ENCODE measurements at regions not wholly inside any gene's neighbourhood (a gene's known extent, or its start where the extent isn't known, plus 50 kb on each side); places are given as distances from the start of the nearest gene placed in this dataset.

- H3K79me2 ChIP-seq (ENCODE audit: insufficient read depth, low read length) = no peaks in the 10 kb centered on the region
- H3K36me3 ChIP-seq (ENCODE audit: insufficient read depth, low read length) = no peaks in the 10 kb centered on the region
- no peak overlapping the region for H3K27ac ChIP-seq (ENCODE audit: low read length)
- no peak overlapping the region for H2AFZ ChIP-seq (ENCODE audit: low read depth, low read length)
- H4K20me1 ChIP-seq (ENCODE audit: insufficient read depth, low read length) = no peaks in the 10 kb centered on the region
- no peaks in the 10 kb centered on the region for H3K9me3 ChIP-seq (ENCODE audit: insufficient read depth, low read length, severe bottlenecking)
- H3K4me3 ChIP-seq (ENCODE audit: low read depth in 1 of 2, low read length in 2 of 2) = no peak overlapping the region
- no peak overlapping the region for H3K9ac ChIP-seq (ENCODE audit: low read depth, low read length)
- H3K4me1 ChIP-seq (ENCODE audit: insufficient read depth, low read length) = no peaks in the 10 kb centered on the region
- TF ChIP-seq EZH2 (IDR thresholded peaks at IDR 0.05; ENCODE audit: borderline replicate concordance, low read depth, low read length, severe bottlenecking) (no peak), CTCF (IDR thresholded peaks at IDR 0.05; ENCODE audit: borderline replicate concordance, extremely low read depth, low read length, poor library complexity, severe bottlenecking) (no peak)
- no peak overlapping the region for H3K4me2 ChIP-seq (ENCODE audit: insufficient read depth, low read length)
- H3K27me3 ChIP-seq (ENCODE audit: insufficient read depth, low read length, poor library complexity) = no peaks in the 10 kb centered on the region
- DNase-seq (no peak), ATAC-seq (ENCODE audit: insufficient read depth, low read depth) (no peak)
Observed at GRCh38 chr11:95361180-95361579, 130.2 kb upstream of the SESN3 start.

GRCh38 chr11:95360377-95361075 lies 129.5 kb upstream of the SESN3 start:
- Histone ChIP-seq H3K9ac (ENCODE audit: low read depth, low read length) (no peak overlapping the region), H3K36me3 (ENCODE audit: insufficient read depth, low read length) (no peaks in the 10 kb centered on the region)
- no peak for ATAC-seq (ENCODE audit: insufficient read depth, low read depth)

GRCh38 chr11:95359756-95360155 lies 128.8 kb upstream of the SESN3 start:
- no peaks in the 10 kb centered on the region for H3K27me3 ChIP-seq (ENCODE audit: insufficient read depth, low read length, poor library complexity)
- H4K20me1 ChIP-seq (ENCODE audit: insufficient read depth, low read length) = no peaks in the 10 kb centered on the region
- DNase-seq (no peak), ATAC-seq (ENCODE audit: insufficient read depth, low read depth) (no peak)
- no peaks in the 10 kb centered on the region for H3K4me1 ChIP-seq (ENCODE audit: insufficient read depth, low read length)
- no peak overlapping the region for H3K4me2 ChIP-seq (ENCODE audit: insufficient read depth, low read length)
- no peaks in the 10 kb centered on the region for H3K36me3 ChIP-seq (ENCODE audit: insufficient read depth, low read length)
- no peak overlapping the region for H3K4me3 ChIP-seq (ENCODE audit: low read depth in 1 of 2, low read length in 2 of 2)
- no peaks in the 10 kb centered on the region for H3K79me2 ChIP-seq (ENCODE audit: insufficient read depth, low read length)
- H3K9me3 ChIP-seq (ENCODE audit: insufficient read depth, low read length, severe bottlenecking) = no peaks in the 10 kb centered on the region
- TF ChIP-seq EZH2 (IDR thresholded peaks at IDR 0.05; ENCODE audit: borderline replicate concordance, low read depth, low read length, severe bottlenecking) = no peak
- TF ChIP-seq CTCF (IDR thresholded peaks at IDR 0.05; ENCODE audit: borderline replicate concordance, extremely low read depth, low read length, poor library complexity, severe bottlenecking) = no peak
- no peak overlapping the region for H3K9ac ChIP-seq (ENCODE audit: low read depth, low read length)
- H2AFZ ChIP-seq (ENCODE audit: low read depth, low read length) = no peak overlapping the region
- H3K27ac ChIP-seq (ENCODE audit: low read length) = no peak overlapping the region

More at GRCh38 chr11:95360377-95361075, 129.5 kb upstream of the SESN3 start:
- no peak overlapping the region for H2AFZ ChIP-seq (ENCODE audit: low read depth, low read length)
- H3K4me2 ChIP-seq (ENCODE audit: insufficient read depth, low read length) = no peak overlapping the region
- H3K9me3 ChIP-seq (ENCODE audit: insufficient read depth, low read length, severe bottlenecking) = no peaks in the 10 kb centered on the region
- no peak overlapping the region for H3K4me3 ChIP-seq (ENCODE audit: low read depth in 1 of 2, low read length in 2 of 2)
- no peaks in the 10 kb centered on the region for H4K20me1 ChIP-seq (ENCODE audit: insufficient read depth, low read length)
- H3K79me2 ChIP-seq (ENCODE audit: insufficient read depth, low read length) = no peaks in the 10 kb centered on the region
- H3K27me3 ChIP-seq (ENCODE audit: insufficient read depth, low read length, poor library complexity) = no peaks in the 10 kb centered on the region
- no peak overlapping the region for H3K27ac ChIP-seq (ENCODE audit: low read length)
- no peak for DNase-seq
- TF ChIP-seq CTCF (IDR thresholded peaks at IDR 0.05; ENCODE audit: borderline replicate concordance, extremely low read depth, low read length, poor library complexity, severe bottlenecking) = no peak
- no peak for TF ChIP-seq EZH2 (IDR thresholded peaks at IDR 0.05; ENCODE audit: borderline replicate concordance, low read depth, low read length, severe bottlenecking)
- no peaks in the 10 kb centered on the region for H3K4me1 ChIP-seq (ENCODE audit: insufficient read depth, low read length)

Data from DND-41 (cell line).